Panc1 (cell line): ENCODE measurements at regions not wholly inside any gene's neighbourhood (a gene's known extent, or its start where the extent isn't known, plus 50 kb on each side); places are given as distances from the start of the nearest gene placed in this dataset.

ENCODE experiments used
- ATAC-seq: fragments of 200-7000 bp; cut with Tn5 transposase; 2 replicates; pipeline ENCODE4 v1.9.1; 2020; ENCODE audit warnings: mild to moderate bottlenecking, moderate library complexity
- BruUV-seq: library from RNA; stranded (reverse); fragments of 400-500 nt; replicated peaks from 2 replicates; lab custom pipeline; 2021; lab: Mats Ljungman, UMichigan
- CTCF ChIA-PET: fragments of 300-600 bp; sonication (Branson Sonifier 250); formaldehyde crosslinking; loops from one replicate; lab custom pipeline; 2022; ENCODE audit warnings: antibody characterized with exemption; lab: Charles Lee
- POLR2A ChIA-PET: fragments of 300-600 bp; sonication (Branson Sonifier 250); formaldehyde crosslinking; loops from one replicate; lab custom pipeline; 2022; ENCODE audit warnings: antibody characterized with exemption; lab: Charles Lee
- DNase-seq: peaks from one replicate; pipeline ENCODE4 v3.0.0-alpha.2; 2010; ENCODE audit warnings: low read depth, low spot score
- H3K27ac ChIP-seq: 2 replicates; pipeline ENCODE4 v1.5.1; 2011; ENCODE audit warnings: mild to moderate bottlenecking, low read length, inconsistent platforms
- H3K27me3 ChIP-seq: fragments of 200-500 bp; sonication (Bioruptor generic); 2 replicates; pipeline ENCODE4 v1.6.0; 2014; ENCODE audit warnings: low read length, inconsistent platforms; ENCODE audit not compliant: control insufficient read depth, insufficient read depth
- H3K36me3 ChIP-seq: fragments of 200-500 bp; sonication (Bioruptor generic); 2 replicates; pipeline ENCODE4 v1.5.1; 2014; ENCODE audit warnings: inconsistent platforms, mild to moderate bottlenecking, low read length, moderate library complexity; ENCODE audit not compliant: control insufficient read depth, insufficient read depth
- H3K4me1 ChIP-seq: 2 replicates; pipeline ENCODE4 v1.5.1; 2011; ENCODE audit warnings: inconsistent platforms, mild to moderate bottlenecking, low read length, moderate library complexity; ENCODE audit not compliant: control insufficient read depth, insufficient read depth
- H3K4me3 ChIP-seq, 2 experiments: 2 replicates each; pipeline ENCODE4 v1.5.1; 2011 to 2012; ENCODE audit warnings: low read depth in 2 of 2, low read length in 2 of 2, mild to moderate bottlenecking in 2 of 2, inconsistent platforms in 1 of 2, moderate library complexity in 1 of 2
- H3K9me3 ChIP-seq: fragments of 200-500 bp; sonication (Bioruptor generic); 2 replicates; pipeline ENCODE4 v1.5.1; 2014; ENCODE audit warnings: low read depth, mild to moderate bottlenecking, inconsistent platforms, low read length, moderate library complexity; ENCODE audit not compliant: control insufficient read depth, insufficient read depth
- POLR2AphosphoS5 ChIP-seq: IDR thresholded peaks from 2 replicates; pipeline ENCODE4 v1.6.1; 2012; ENCODE audit warnings: mild to moderate bottlenecking, low read depth, low read length, moderate library complexity
- SIN3A ChIP-seq: IDR thresholded peaks from 2 replicates; pipeline ENCODE4 v1.6.1; 2012; ENCODE audit warnings: low read depth, mild to moderate bottlenecking, low read length, moderate library complexity, borderline replicate concordance; ENCODE audit not compliant: insufficient read depth
- TCF7L2 ChIP-seq: IDR thresholded peaks from 2 replicates; pipeline ENCODE4 v1.6.1; 2011; ENCODE audit warnings: mild to moderate bottlenecking, low read depth, low read length, inconsistent platforms
- in situ Hi-C: cut with HindIII; loops from 2 replicates; pipeline ENCODE4 v1.10.0; 2016; ENCODE audit warnings: low sequenced_read_pairs, low pct_unique_long_range_greater_than_20kb
- intact Hi-C: fragments of 100-400 bp; cut with micrococcal nuclease; formaldehyde crosslinking; loops from one replicate; pipeline ENCODE4 v1.10.0; 2022; ENCODE audit not compliant: unreplicated experiment
- TF ChIP-seq, protein P1 (sequence below), 2 experiments: IDR thresholded peaks; 2 replicates each; pipeline ENCODE4 v1.6.1; 2011 to 2012; ENCODE audit warnings: low read depth in 2 of 2, control low read depth in 1 of 2, low read length in 1 of 2, mild to moderate bottlenecking in 1 of 2, moderate library complexity in 1 of 2; ENCODE audit not compliant: insufficient read depth in 1 of 2
- TF ChIP-seq, protein P2 (sequence below): fragments of 450-650 bp; IDR thresholded peaks from 2 replicates; pipeline ENCODE4 v1.5.1; 2017; ENCODE audit warnings: mild to moderate bottlenecking

DNA sequence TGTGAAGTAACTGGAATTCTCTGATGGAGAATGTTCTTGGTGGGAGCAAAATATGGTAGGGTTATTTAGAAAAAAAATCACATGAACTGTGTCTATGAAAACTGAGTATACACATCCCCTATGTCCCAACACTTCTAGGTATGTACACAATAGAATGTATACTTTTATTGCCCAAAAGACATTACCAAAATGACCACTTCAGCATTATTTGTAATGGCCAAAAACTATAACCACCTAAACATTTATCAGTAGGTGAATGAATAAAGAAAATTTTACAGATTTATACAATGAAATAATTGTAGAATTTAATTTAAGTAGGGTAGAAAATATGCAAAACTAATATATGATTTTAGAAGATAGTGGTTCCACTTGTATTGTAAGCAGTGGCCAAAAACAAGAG, 462.8 kb downstream of the KCNJ3 start:
- CTCF ChIA-PET: no interaction called here
- no peaks in the 10 kb centered on the region for H3K27me3 ChIP-seq
- no peak for DNase-seq
- no peaks in the 10 kb centered on the region for H3K36me3 ChIP-seq
- no peak for TF ChIP-seq TCF7L2
- TF ChIP-seq, protein P1, sequence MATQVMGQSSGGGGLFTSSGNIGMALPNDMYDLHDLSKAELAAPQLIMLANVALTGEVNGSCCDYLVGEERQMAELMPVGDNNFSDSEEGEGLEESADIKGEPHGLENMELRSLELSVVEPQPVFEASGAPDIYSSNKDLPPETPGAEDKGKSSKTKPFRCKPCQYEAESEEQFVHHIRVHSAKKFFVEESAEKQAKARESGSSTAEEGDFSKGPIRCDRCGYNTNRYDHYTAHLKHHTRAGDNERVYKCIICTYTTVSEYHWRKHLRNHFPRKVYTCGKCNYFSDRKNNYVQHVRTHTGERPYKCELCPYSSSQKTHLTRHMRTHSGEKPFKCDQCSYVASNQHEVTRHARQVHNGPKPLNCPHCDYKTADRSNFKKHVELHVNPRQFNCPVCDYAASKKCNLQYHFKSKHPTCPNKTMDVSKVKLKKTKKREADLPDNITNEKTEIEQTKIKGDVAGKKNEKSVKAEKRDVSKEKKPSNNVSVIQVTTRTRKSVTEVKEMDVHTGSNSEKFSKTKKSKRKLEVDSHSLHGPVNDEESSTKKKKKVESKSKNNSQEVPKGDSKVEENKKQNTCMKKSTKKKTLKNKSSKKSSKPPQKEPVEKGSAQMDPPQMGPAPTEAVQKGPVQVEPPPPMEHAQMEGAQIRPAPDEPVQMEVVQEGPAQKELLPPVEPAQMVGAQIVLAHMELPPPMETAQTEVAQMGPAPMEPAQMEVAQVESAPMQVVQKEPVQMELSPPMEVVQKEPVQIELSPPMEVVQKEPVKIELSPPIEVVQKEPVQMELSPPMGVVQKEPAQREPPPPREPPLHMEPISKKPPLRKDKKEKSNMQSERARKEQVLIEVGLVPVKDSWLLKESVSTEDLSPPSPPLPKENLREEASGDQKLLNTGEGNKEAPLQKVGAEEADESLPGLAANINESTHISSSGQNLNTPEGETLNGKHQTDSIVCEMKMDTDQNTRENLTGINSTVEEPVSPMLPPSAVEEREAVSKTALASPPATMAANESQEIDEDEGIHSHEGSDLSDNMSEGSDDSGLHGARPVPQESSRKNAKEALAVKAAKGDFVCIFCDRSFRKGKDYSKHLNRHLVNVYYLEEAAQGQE (IDR thresholded peaks at IDR 0.05; ENCODE audit: insufficient read depth in 1 of 2, low read depth in 2 of 2, low read length in 1 of 2): no peak
- TF ChIP-seq POLR2AphosphoS5: no peak
- no peak for TF ChIP-seq SIN3A
- TF ChIP-seq, protein P2, sequence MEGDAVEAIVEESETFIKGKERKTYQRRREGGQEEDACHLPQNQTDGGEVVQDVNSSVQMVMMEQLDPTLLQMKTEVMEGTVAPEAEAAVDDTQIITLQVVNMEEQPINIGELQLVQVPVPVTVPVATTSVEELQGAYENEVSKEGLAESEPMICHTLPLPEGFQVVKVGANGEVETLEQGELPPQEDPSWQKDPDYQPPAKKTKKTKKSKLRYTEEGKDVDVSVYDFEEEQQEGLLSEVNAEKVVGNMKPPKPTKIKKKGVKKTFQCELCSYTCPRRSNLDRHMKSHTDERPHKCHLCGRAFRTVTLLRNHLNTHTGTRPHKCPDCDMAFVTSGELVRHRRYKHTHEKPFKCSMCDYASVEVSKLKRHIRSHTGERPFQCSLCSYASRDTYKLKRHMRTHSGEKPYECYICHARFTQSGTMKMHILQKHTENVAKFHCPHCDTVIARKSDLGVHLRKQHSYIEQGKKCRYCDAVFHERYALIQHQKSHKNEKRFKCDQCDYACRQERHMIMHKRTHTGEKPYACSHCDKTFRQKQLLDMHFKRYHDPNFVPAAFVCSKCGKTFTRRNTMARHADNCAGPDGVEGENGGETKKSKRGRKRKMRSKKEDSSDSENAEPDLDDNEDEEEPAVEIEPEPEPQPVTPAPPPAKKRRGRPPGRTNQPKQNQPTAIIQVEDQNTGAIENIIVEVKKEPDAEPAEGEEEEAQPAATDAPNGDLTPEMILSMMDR: no peak
- H3K9me3 ChIP-seq: no peaks in the 10 kb centered on the region
- POLR2A ChIA-PET: no interaction called here
- in situ Hi-C loops: no loop called here
- no peak for ATAC-seq
- intact Hi-C loops: no loop called here
- H3K4me1 ChIP-seq: no peaks in the 10 kb centered on the region
- BruUV-seq: no TSS peak
- no peak overlapping the region for H3K4me3 ChIP-seq
- H3K27ac ChIP-seq: no peak overlapping the region

DNA sequence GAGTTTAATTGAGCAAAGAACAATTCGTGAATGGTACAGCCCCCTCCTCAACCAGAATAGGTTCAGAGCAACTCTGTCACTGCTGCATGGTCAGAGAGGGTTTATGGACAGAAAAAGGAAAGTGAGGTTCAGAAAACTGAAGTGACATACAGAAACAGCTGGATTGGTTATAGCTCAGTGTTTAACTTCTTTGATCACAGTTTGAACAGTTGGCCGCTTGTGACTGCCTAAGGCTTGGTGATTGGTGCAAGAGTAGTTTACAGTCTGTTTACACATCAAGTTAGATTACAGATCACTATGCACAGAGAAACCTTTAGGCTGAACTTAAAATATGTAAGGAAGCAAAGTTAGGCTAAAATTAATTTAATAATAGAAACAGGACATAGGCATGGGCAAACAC, 459.2 kb downstream of the KCNJ3 start:
- no peak for TF ChIP-seq POLR2AphosphoS5
- TF ChIP-seq SIN3A: no peak
- TF ChIP-seq, protein P1 (IDR thresholded peaks at IDR 0.05; ENCODE audit: insufficient read depth in 1 of 2, low read depth in 2 of 2, low read length in 1 of 2): no peak
- POLR2A ChIA-PET: no interaction called here
- ATAC-seq (no peak), DNase-seq (no peak)
- CTCF ChIA-PET: no interaction called here
- intact Hi-C loops (no loop called here), in situ Hi-C loops (no loop called here)
- H3K4me3 ChIP-seq: no peak overlapping the region
- H3K27me3 ChIP-seq: no peaks in the 10 kb centered on the region
- no peaks in the 10 kb centered on the region; the same call in 1 of the 2 replicates for H3K9me3 ChIP-seq
- no peaks in the 10 kb centered on the region for H3K4me1 ChIP-seq
- H3K27ac ChIP-seq: no peak overlapping the region
- BruUV-seq: no TSS peak
- H3K36me3 ChIP-seq: no peaks in the 10 kb centered on the region
